GM21360 (cell line): ENCODE measurements at regions not wholly inside any gene's neighbourhood (a gene's known extent, or its start where the extent isn't known, plus 50 kb on each side); places are given as distances from the start of the nearest gene placed in this dataset.

Source experiments
- ATAC-seq: cut with Tn5 transposase; IDR thresholded peaks from one replicate; pipeline ENCODE4 v1.9.1; 2021; ENCODE audit warnings: mild to moderate bottlenecking, moderate library complexity; ENCODE audit not compliant: unreplicated experiment

- ATAC-seq, result no peak
Observed at GRCh38 chr15:97210277-97210676, 750.2 kb upstream of the ARRDC4 start.

- no peak for ATAC-seq
Observed at GRCh38 chr15:97215629-97216028, 744.9 kb upstream of the ARRDC4 start.

GRCh38 chr15:97224191-97224641 lies 736.3 kb upstream of the ARRDC4 start:
- ATAC-seq, result no peak

- ATAC-seq, result peak; percentile 74
Observed at GRCh38 chr15:97234851-97235610, 725.5 kb upstream of the ARRDC4 start.

GRCh38 chr15:97235611-97235985 lies 724.9 kb upstream of the ARRDC4 start:
- no peak for ATAC-seq

- no peak for ATAC-seq
Observed at GRCh38 chr15:97236140-97236539, 724.4 kb upstream of the ARRDC4 start.

- ATAC-seq, result no peak
Observed at GRCh38 chr15:97237160-97237559, 723.3 kb upstream of the ARRDC4 start.

- ATAC-seq, result no peak
Observed at GRCh38 chr15:97248376-97248775, 712.1 kb upstream of the ARRDC4 start.

GRCh38 chr15:97259943-97260342 lies 700.6 kb upstream of the ARRDC4 start:
- no peak for ATAC-seq

GRCh38 chr15:97301166-97301565 lies 659.3 kb upstream of the ARRDC4 start:
- no peak for ATAC-seq

GRCh38 chr15:97316362-97316761 lies 644.1 kb upstream of the ARRDC4 start:
- no peak for ATAC-seq

- no peak for ATAC-seq
Observed at GRCh38 chr15:97317163-97317562, 643.3 kb upstream of the ARRDC4 start.

GRCh38 chr15:97319291-97319690 lies 641.2 kb upstream of the ARRDC4 start:
- ATAC-seq, result no peak

- ATAC-seq, result no peak
Observed at GRCh38 chr15:97346221-97346620, 614.3 kb upstream of the ARRDC4 start.

GRCh38 chr15:97350813-97351212 lies 609.7 kb upstream of the ARRDC4 start:
- no peak for ATAC-seq

GRCh38 chr15:97383516-97383915 lies 577.0 kb upstream of the ARRDC4 start:
- ATAC-seq, result no peak

- ATAC-seq, result no peak
Observed at GRCh38 chr15:97386940-97387339, 573.6 kb upstream of the ARRDC4 start.

GRCh38 chr15:97401195-97401594 lies 559.3 kb upstream of the ARRDC4 start:
- ATAC-seq, result no peak

- no peak for ATAC-seq
Observed at GRCh38 chr15:97401970-97402369, 558.5 kb upstream of the ARRDC4 start.

GRCh38 chr15:97406841-97407240 lies 553.7 kb upstream of the ARRDC4 start:
- ATAC-seq, result no peak

- ATAC-seq, result no peak
Observed at GRCh38 chr15:97410897-97411575, 549.5 kb upstream of the ARRDC4 start.

- ATAC-seq, result no peak
Observed at GRCh38 chr15:97420130-97420529, 540.4 kb upstream of the ARRDC4 start.
